ENCODE measurements at regions not wholly inside any gene's neighbourhood (a gene's known extent, or its start where the extent isn't known, plus 50 kb on each side); places are given as distances from the start of the nearest gene placed in this dataset.

GRCh38 chr14:25861406-25861805, 736.4 kb downstream of the NOVA1 start:
- TF ChIP-seq ELF1 (IDR thresholded peaks at IDR 0.05; ENCODE audit: borderline replicate concordance, low read depth), result no peak
- no peak for TF ChIP-seq FOSL1 (IDR thresholded peaks at IDR 0.05; ENCODE audit: low read depth)
- TF ChIP-seq POLR2AphosphoS5 (IDR thresholded peaks at IDR 0.05; ENCODE audit: low read depth, low read length), result no peak
- no peak for TF ChIP-seq YY1 (IDR thresholded peaks at IDR 0.05; ENCODE audit: extremely low read depth, insufficient replicate concordance, low read depth, low read length)
- TF ChIP-seq MAX (IDR thresholded peaks at IDR 0.05), result no peak
- TF ChIP-seq REST (IDR thresholded peaks at IDR 0.05; ENCODE audit: low read depth), result no peak
- TF ChIP-seq CTCF (IDR thresholded peaks at IDR 0.05 in 2 of 3, conservative IDR thresholded peaks at IDR 0.05 in 1 of 3; ENCODE audit: borderline replicate concordance in 1 of 3, insufficient read depth in 1 of 3, low read depth in 2 of 3, low read length in 2 of 3), result no peak
- ChIA-PET CTCF (no interaction called here), RAD21 (ENCODE audit: low non-redundant PET in 1 of 2, low total read pairs in 2 of 2, uncharacterized antibody in 2 of 2, unreplicated experiment in 2 of 2) (no interaction called here), POLR2A (no interaction called here)
- H4K20me1 ChIP-seq (ENCODE audit: insufficient read depth), result no peaks in the 10 kb centered on the region; the same call in 1 of the 2 replicates
- no peak overlapping the region for H3K4me3 ChIP-seq (replicated peaks in 1 of 2; ENCODE audit: low read depth in 1 of 2, low read length in 2 of 2)
- H2AFZ ChIP-seq (ENCODE audit: low read depth, low read length, poor library complexity, severe bottlenecking), result no peak overlapping the region
- H3K36me3 ChIP-seq (ENCODE audit: control insufficient read depth in 1 of 2, insufficient read depth in 2 of 2, low read length in 2 of 2), result no peaks in the 10 kb centered on the region
- no peak overlapping the region for H3K4me2 ChIP-seq (ENCODE audit: low read length)
- no TSS peak for BruUV-seq (replicated peaks)
- no peaks in the 10 kb centered on the region for H3K4me1 ChIP-seq (ENCODE audit: control insufficient read depth in 1 of 2, insufficient read depth in 2 of 2, low read length in 2 of 2)
- H3K27ac ChIP-seq (ENCODE audit: low read depth, low read length), result no peak overlapping the region
- H3K9me2 ChIP-seq (ENCODE audit: insufficient read depth), result no peaks in the 10 kb centered on the region
- ATAC-seq (no peak), DNase-seq (ENCODE audit: low read depth, low spot score) (no peak)
- H3K9me3 ChIP-seq (ENCODE audit: control insufficient read depth in 1 of 2, insufficient read depth in 1 of 2, low read depth in 1 of 2, low read length in 2 of 2), result peaks cover 7 to 37% of the 10 kb centered on the region in 2 experiments; a peak in 2 of 4 replicates
- H3K27me3 ChIP-seq (ENCODE audit: insufficient read depth, low read length), result no peaks in the 10 kb centered on the region
- no peak overlapping the region for H3K9ac ChIP-seq (ENCODE audit: low read length)
- no peaks in the 10 kb centered on the region for H3K79me2 ChIP-seq (ENCODE audit: insufficient read depth, low read length)
- intact Hi-C loops (cut with micrococcal nuclease), result no loop called here

All from HCT116 (cell line).